PC-3 (cell line): ENCODE measurements at regions not wholly inside any gene's neighbourhood (a gene's known extent, or its start where the extent isn't known, plus 50 kb on each side); places are given as distances from the start of the nearest gene placed in this dataset.

ENCODE experiments used
- EZH2 ChIP-seq: fragments of 300-600 bp; sonication (generic); IDR thresholded peaks from one replicate; pipeline ENCODE4 v1.6.1; 2017; ENCODE audit warnings: antibody characterized with exemption, mild to moderate bottlenecking, low read length; ENCODE audit not compliant: unreplicated experiment
- TF ChIP-seq, protein P1 (sequence below): fragments of 300-600 bp; sonication (generic); conservative IDR thresholded peaks from 2 replicates; pipeline ENCODE4 v1.5.1; 2017; ENCODE audit warnings: antibody characterized with exemption, low read depth, mild to moderate bottlenecking, low read length

DNA sequence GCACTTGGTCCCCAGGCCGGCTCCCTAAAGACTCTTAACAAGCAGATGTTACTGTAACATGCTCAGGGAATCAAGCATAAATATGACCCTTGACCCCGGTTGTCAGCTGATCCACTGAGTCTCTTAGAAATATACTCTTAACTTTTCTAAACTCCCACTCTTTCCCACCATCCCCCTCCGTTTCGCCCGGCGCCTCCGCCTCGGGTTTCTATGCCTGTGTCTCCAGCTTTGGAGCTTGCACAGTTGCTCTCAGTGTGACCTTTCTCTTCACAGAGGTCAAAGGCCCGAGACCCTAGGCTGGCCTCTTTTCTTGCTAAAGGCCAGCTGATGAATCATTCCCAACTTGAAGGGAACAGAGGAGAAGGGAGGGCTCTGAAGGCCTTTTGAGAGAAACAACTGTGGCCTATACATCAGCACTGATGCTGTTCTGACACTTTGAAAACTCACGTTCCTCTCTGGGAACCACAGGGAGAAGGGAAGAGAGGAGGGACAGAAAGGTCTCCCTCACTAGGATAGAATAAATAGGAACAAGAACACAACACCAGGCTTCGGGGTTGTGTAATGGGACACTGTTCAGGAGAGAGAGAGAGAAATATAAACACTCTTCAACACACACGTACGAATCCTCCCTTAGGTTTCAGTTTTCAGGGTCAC, 484.5 kb upstream of the NR2F2 start:
- TF ChIP-seq, protein P1, sequence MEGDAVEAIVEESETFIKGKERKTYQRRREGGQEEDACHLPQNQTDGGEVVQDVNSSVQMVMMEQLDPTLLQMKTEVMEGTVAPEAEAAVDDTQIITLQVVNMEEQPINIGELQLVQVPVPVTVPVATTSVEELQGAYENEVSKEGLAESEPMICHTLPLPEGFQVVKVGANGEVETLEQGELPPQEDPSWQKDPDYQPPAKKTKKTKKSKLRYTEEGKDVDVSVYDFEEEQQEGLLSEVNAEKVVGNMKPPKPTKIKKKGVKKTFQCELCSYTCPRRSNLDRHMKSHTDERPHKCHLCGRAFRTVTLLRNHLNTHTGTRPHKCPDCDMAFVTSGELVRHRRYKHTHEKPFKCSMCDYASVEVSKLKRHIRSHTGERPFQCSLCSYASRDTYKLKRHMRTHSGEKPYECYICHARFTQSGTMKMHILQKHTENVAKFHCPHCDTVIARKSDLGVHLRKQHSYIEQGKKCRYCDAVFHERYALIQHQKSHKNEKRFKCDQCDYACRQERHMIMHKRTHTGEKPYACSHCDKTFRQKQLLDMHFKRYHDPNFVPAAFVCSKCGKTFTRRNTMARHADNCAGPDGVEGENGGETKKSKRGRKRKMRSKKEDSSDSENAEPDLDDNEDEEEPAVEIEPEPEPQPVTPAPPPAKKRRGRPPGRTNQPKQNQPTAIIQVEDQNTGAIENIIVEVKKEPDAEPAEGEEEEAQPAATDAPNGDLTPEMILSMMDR, result no peak
- no peak for TF ChIP-seq EZH2
